ENCODE measurements at regions not wholly inside any gene's neighbourhood (a gene's known extent, or its start where the extent isn't known, plus 50 kb on each side); places are given as distances from the start of the nearest gene placed in this dataset.

DNA sequence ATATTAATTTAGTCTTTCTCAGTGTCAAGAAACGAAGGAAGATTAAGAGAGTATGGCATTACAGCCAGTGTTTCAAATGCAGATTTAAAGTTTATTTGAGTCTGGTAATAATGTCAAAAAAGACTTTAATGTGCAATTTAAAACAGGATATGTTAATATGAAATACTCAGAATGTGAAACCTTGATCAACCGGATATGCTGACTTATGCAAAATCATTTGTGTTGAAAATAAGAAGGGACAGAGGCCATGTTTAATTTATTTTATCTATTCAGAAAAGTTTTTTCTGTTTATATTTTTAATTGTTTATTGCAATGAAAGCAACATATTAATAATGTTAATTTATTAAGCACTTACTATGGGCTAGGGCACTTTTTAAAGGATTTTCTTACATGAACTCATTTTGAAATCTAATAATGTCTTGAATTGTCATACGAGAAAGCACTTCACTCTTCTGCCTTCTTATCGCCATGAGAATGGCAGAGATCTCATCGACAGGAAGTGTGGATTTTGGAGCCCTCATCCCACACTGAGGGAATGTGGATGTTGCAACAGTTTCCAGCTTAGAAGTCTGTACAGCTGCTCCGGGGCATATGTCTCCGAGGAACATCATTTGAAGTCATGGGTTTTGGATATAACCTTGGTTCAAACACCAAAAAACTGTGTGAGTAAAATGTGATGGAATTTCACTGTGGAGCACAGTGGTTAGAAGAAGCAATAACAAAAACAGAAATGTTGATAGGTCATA is 1410.4 kb downstream of the EPHA7 start:
- Mint-ChIP-seq H3K27me3 (ENCODE audit: low read depth) (peaks cover 2% of the 10 kb centered on the region), H3K4me1 (no peaks in the 10 kb centered on the region), H3K27ac (no peak overlapping the region), H3K4me3 (no peak overlapping the region), H3K9me3 (peaks cover 3% of the 10 kb centered on the region), H3K36me3 (no peaks in the 10 kb centered on the region)
- no peak for DNase-seq (ENCODE audit: low spot score in 2 of 2, unreplicated experiment in 2 of 2)
- TF ChIP-seq, protein P1, sequence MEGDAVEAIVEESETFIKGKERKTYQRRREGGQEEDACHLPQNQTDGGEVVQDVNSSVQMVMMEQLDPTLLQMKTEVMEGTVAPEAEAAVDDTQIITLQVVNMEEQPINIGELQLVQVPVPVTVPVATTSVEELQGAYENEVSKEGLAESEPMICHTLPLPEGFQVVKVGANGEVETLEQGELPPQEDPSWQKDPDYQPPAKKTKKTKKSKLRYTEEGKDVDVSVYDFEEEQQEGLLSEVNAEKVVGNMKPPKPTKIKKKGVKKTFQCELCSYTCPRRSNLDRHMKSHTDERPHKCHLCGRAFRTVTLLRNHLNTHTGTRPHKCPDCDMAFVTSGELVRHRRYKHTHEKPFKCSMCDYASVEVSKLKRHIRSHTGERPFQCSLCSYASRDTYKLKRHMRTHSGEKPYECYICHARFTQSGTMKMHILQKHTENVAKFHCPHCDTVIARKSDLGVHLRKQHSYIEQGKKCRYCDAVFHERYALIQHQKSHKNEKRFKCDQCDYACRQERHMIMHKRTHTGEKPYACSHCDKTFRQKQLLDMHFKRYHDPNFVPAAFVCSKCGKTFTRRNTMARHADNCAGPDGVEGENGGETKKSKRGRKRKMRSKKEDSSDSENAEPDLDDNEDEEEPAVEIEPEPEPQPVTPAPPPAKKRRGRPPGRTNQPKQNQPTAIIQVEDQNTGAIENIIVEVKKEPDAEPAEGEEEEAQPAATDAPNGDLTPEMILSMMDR (IDR thresholded peaks at IDR 0.05; ENCODE audit: unreplicated experiment) = no peak

DNA sequence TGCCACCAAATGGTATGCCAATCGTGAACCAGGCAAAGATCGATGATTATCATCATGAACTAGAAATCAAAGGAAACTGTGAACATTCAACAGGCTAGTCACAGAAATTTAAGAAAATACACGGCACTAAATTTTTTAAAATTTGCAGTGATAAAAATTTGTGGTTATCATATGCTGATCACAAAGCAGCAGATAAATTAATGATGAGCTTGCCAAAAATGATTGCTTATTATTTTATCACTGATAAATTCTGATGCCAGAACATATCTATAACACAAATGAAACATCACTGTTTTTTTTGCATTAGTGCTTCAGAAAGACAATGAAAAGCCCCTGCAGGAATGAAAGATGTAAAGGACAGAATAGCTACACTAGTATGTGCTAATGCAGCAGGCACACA is 1413.2 kb upstream of the MAP3K7 start:
- no peaks in the 10 kb centered on the region for H3K36me3 Mint-ChIP-seq
- H3K27ac Mint-ChIP-seq = no peak overlapping the region
- H3K4me3 Mint-ChIP-seq = no peak overlapping the region
- TF ChIP-seq, protein P1 (IDR thresholded peaks at IDR 0.05; ENCODE audit: unreplicated experiment) = no peak
- no peak for DNase-seq (ENCODE audit: low spot score in 2 of 2, unreplicated experiment in 2 of 2)
- H3K27me3 Mint-ChIP-seq (ENCODE audit: low read depth) = peaks cover 9% of the 10 kb centered on the region
- H3K9me3 Mint-ChIP-seq = peaks cover 19% of the 10 kb centered on the region
- no peaks in the 10 kb centered on the region for H3K4me1 Mint-ChIP-seq

DNA sequence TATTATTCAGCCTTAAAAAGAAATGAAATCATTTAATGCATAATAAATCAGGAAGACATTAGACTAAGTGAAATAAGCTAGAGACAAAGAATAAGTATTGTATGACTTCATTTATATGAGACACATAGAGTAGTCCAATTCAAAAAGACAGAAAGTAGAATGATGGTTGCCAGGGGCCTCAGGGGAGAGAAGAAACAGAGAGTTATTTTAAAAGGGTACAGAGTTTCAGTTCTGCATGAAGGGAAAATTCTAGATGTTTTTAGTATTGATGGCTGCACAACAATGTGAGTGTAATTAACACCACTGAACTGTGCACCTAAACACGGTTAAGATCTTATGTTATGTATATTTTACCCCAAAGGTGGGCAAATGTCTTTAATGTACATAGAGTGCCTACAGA is 1407.9 kb upstream of the MAP3K7 start:
- TF ChIP-seq, protein P1 (IDR thresholded peaks at IDR 0.05; ENCODE audit: unreplicated experiment) = no peak
- peaks cover 34% of the 10 kb centered on the region for H3K9me3 Mint-ChIP-seq
- H3K4me1 Mint-ChIP-seq = no peaks in the 10 kb centered on the region
- no peak overlapping the region for H3K27ac Mint-ChIP-seq
- DNase-seq (ENCODE audit: low spot score in 2 of 2, unreplicated experiment in 2 of 2) = no peak
- peaks cover 4% of the 10 kb centered on the region for H3K36me3 Mint-ChIP-seq
- H3K27me3 Mint-ChIP-seq (ENCODE audit: low read depth) = no peaks in the 10 kb centered on the region
- no peak overlapping the region for H3K4me3 Mint-ChIP-seq

DNA sequence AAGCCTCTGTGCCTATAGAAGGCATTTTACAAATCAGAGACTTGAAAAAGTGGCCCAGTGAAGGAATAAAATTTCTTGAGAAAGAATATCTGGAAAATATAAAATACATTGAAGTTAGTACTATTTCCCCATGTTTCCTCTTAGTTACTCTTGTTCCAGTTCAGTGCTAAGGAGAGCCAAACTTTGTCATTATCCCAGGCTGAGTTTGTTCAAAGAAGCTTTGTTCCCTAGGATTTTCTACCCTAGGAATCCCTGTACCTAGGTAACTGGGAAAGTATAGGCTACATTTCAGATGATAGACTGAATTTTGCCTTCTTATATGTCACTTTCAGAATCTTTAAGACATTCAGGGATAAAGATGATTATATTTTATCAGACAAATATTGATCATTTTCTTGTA is 1395.7 kb upstream of the MAP3K7 start:
- H3K27ac Mint-ChIP-seq = no peak overlapping the region

DNA sequence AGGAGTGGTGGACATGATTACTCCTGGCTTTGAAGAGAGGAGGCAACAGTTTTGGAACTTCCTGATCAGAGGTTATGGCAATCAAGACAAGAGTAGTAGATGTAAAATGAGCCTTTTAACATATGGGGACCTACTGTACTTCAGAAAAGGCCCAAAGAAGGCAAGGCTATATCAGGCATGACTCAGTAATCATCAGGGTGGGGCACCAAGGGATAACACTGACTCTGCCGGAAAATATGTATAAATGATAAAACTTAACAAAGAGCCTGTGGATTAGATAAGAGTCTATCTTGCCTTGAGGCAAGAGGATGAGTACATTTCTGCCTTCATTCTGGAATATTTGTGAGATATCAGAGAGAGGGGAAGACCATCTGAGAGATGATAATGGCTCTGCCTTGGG is 1389.9 kb upstream of the MAP3K7 start:
- Mint-ChIP-seq H3K27me3 (ENCODE audit: low read depth) (no peaks in the 10 kb centered on the region), H3K4me1 (peaks cover 11% of the 10 kb centered on the region), H3K36me3 (no peaks in the 10 kb centered on the region), H3K4me3 (no peak overlapping the region), H3K27ac (no peak overlapping the region), H3K9me3 (peaks cover 18% of the 10 kb centered on the region)
- TF ChIP-seq, protein P1 (IDR thresholded peaks at IDR 0.05; ENCODE audit: unreplicated experiment) = no peak
- no peak for DNase-seq (ENCODE audit: low spot score in 2 of 2, unreplicated experiment in 2 of 2)

More for the DNA sequence above, 1395.7 kb upstream of the MAP3K7 start:
- Mint-ChIP-seq H3K36me3 (no peaks in the 10 kb centered on the region), H3K27me3 (ENCODE audit: low read depth) (no peaks in the 10 kb centered on the region), H3K4me3 (no peak overlapping the region), H3K9me3 (no peaks in the 10 kb centered on the region), H3K4me1 (peaks cover 11% of the 10 kb centered on the region)
- DNase-seq (ENCODE audit: low spot score in 2 of 2, unreplicated experiment in 2 of 2) = no peak
- TF ChIP-seq, protein P1 (IDR thresholded peaks at IDR 0.05; ENCODE audit: unreplicated experiment) = no peak
